ENCODE measurements at regions not wholly inside any gene's neighbourhood (a gene's known extent, or its start where the extent isn't known, plus 50 kb on each side); places are given as distances from the start of the nearest gene placed in this dataset.

DNA sequence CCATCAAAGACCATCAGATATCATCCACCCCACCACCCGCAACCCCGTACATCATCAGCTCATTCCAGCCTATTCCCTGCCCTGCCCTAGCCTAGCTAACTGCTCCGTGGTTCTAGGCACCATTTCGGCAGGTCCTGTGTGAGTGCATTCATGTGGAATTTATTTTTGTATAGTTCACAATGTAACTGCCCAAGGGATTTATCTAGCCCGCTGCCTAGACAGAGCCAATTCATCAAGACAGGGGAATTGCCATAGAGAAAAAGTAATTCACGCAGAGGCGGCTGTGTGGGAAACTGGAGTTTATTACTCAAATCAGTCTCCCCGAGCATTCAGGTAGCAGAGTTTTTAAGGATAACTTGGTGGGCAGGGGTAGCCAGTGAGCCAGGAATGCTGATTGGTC, 109.2 kb upstream of the UBL3 start:
- intact Hi-C loops (cut with micrococcal nuclease) = no loop called here

DNA sequence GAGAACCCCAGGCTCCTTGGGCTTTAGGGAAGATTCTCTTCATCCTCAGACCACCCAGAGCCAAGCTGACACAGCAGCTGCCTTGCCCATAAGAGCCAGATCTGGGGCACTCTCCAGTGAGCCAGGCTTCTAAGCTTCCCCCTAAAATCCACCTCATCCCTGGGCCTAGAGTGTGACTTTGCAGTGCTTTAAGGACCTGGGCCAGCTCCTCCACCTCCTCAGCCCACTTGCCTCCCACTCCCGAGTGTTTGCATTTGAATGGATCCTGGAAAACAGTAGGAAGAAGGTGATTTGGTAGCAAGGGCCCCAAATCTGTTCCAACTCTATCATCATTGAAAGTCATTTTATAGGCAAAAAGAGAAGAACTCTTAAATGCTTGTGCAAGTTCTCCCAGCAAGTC, 108.7 kb upstream of the UBL3 start:
- intact Hi-C loops (cut with micrococcal nuclease) = no loop called here

DNA sequence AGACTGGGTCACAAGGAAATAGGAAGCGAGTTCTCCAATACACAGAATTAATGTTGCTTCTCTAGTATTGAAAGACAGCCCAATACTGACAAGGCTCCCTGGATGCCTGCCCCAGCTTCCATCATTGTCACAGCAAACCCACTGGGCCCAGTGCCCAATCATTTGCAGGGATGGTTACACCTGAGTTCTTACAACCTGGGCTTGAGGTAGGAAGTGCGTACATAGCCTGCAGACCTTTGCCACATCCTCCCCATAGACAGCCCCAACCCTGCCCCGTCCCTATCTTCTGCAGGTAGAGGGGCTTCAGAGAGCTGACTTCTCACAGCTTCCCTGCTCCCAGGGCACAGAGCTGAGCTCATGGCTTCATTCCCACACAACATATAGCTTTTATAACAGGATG, 108.1 kb upstream of the UBL3 start:
- intact Hi-C loops (cut with micrococcal nuclease) = no loop called here

GRCh38 chr13:29957320-29957719, 106.9 kb upstream of the UBL3 start:
- intact Hi-C loops (cut with micrococcal nuclease) = no loop called here

DNA sequence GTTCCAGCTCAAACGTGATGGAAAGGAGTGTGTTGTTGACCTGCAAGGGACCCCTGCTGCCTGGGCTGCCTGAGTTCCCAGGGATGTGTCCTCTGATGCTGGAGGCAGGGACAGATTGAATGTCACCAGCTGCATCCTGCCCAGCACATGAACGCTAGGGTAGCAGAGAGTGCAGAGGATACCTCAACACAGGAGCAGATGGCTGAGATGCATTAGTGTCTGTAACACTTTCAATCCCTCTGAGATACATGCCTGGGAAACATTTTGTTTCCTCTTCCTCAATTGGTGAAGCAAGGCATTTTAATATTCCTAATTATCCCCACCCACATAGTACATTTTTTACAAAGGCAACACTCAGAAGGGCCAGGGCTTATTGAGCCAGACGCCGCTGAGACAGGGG, 106.4 kb upstream of the UBL3 start:
- intact Hi-C loops (cut with micrococcal nuclease) = no loop called here

GRCh38 chr13:29955137-29955650, 104.8 kb upstream of the UBL3 start:
- intact Hi-C loops (cut with micrococcal nuclease) = no loop called here

GRCh38 chr13:29954082-29955028, 103.9 kb upstream of the UBL3 start:
- intact Hi-C loops (cut with micrococcal nuclease) = loop anchor here (1.0 kb wide), 1 partner anchor 19 kb away; no protein-coding TSS in a partner anchor

DNA sequence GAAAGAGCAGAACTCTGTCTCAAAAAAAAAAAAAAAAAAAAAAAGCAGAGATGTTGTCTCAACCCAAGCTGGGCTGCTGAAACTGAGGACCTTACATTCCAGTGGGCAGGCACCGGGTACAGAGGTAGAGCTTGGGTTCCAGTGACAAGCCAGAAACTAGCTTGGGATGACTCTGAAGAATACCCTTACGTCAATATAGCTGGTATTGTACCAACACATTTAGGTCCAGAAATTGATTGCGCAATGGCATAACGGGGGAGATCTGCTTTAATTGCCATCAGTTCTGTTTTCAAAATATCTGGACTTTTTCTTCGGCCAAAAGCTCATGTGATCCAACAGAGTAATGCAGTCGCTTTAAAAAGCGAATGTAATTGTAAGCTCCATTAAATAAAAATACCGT, 103.1 kb upstream of the UBL3 start:
- intact Hi-C loops (cut with micrococcal nuclease) = no loop called here

DNA sequence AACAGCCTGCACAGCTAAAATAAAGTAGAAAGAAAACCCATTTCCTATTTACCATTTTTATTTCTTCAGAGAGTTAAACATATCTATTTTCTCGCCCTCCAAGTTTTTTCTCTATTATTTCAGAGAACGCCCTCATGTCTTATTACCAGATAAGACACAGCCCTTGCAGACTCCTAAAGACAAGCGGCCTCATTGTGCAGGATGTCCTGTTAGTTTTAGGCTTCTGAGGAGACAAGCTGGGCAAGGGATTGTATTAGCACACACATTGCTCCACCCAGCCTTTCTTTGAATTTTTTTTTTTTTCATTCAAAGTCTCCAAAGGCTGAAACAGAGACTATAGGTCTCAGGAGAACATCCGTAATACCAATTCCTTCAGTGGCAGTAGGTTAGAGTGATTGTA, 101.8 kb upstream of the UBL3 start:
- intact Hi-C loops (cut with micrococcal nuclease) = no loop called here

DNA sequence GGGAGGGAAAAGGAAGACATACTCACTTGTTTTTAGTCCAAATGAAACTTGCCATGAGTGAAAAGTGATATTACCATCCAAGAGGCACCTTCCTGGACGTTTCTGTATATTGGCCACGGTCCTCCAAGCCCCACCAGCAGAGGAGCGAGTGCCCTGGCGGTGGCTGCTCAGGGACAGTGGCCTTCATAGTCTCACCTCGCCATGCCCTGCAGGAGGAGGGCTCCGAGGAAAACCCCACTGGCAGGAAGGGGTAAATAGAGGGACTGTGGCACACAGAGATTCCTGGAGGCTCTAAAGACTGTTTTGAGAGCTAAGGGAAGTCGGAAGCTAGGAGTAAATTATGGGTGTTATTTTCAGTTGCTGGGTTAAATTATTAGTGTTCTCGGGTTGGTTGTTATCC, 98.4 kb upstream of the UBL3 start:
- intact Hi-C loops (cut with micrococcal nuclease) = no loop called here

GRCh38 chr13:29948244-29948643, 97.8 kb upstream of the UBL3 start:
- intact Hi-C loops (cut with micrococcal nuclease) = no loop called here

DNA sequence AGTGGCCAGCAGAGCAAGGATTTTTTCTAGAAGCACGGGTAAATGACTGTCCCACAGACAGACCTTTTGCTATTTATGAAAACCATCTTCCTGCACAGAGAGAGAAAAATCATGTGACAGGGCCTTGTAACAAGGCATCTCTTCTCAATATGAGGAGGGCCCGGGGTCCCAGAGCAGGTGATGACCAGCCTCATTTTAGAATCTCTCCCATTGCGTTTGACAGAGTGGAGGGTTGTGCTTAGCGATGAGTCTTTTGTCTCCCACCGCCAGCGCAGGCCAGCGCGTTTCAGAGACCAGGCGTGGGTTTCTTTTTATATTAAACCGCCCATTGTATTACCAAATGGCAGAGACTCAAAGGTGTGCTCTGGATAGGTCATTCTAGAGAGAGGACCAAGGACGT, 97.4 kb upstream of the UBL3 start:
- intact Hi-C loops (cut with micrococcal nuclease) = no loop called here

GRCh38 chr13:29946093-29946492, 95.7 kb upstream of the UBL3 start:
- intact Hi-C loops (cut with micrococcal nuclease) = no loop called here

DNA sequence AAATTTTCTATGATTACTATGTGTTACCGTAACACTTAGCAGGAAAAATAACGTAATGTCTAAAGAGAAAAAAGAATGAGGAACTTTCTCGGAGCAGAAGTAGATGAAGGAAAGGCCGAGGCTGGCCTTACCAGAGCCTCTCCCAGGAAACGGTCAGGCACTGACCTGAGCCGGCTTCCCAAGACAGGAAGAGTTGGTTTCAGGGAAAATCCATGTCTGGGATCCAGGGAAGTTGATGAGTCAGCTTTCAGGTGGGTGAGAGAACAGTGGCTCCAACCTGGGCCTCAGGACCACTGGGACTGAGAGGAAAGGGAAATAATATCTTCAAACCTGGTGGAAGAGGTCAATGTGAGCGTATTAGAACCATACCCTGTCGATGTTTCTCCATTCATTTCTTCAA, 93.3 kb upstream of the UBL3 start:
- intact Hi-C loops (cut with micrococcal nuclease) = no loop called here

DNA sequence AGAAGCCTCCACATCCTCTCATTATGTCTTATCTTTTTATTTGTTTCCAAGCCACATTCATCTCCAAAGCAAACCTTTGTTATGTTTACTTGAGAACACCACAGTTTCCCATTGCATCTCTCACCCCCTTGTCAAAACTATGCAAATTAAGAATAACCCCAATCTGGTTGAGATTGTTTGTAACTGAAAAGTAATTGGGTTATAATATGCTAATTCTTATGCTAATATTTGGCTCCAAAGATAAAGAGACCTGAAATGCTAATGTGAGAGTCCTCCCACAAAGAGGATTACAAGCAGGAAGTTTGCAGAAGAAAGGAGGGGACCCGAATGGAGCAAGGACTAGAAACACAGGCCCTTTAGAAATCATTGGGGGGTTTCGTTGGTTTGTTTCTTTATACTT, 92.9 kb upstream of the UBL3 start:
- intact Hi-C loops (cut with micrococcal nuclease) = no loop called here

DNA sequence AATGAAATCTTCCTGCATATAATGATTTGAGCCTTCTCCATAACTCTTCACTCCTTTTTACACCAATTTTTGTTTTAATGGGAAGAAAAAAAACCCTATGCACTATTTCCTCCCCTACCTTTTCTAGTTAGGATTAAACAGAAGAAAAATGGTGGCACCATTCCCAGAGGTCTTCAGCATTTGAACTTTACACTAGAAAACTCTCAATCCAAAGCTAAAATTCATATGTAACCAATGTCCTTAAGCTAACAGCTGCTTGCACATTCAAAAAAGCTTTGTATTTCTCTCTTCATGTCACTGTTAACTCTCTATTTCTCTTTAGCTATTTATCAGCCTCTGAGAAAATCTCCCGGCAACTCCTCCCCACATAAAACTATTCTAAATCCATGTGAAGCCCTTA, 90.3 kb upstream of the UBL3 start:
- intact Hi-C loops (cut with micrococcal nuclease) = no loop called here

DNA sequence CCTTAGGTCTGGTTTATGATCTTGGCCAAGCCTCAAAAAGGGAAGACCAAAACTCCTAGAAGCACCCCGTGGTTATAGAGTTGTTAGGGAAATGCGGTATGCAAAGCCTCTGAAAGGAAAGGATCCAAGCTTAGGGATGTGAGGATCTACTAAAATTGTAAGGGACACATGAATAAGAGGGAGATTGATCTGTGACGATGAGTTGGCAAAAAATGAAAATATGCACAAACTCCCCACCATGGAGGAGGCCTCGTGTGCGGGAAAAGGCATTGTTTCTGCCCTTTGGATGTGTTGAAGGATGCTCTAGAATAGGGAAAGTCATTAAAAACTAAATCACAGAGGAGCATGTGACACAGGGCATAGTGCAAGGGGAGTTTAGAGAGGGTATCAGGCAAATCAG, 88.7 kb upstream of the UBL3 start:
- intact Hi-C loops (cut with micrococcal nuclease) = loop anchor here (5.0 kb wide), 3 partner anchors 37 to 803 kb away; no protein-coding TSS in a partner anchor

DNA sequence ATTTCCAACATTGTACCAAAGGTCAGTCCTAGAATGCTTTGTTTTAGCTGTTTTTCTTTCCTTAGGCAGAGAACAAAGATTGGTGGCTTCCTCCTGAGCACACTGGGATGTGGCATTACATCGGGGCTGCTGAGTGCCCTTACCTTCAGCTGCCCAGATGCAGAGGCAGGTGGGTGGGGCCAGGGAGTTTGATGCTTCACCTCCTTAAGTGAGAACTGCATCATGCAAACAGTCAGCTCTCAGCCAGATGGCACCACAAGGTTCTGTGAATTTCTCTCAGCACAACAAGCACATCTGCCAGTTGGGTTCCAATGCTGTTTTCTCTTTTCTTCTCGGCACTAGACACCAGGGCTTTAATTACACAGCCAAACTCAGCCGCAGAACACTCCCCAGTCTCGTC, 87.4 kb upstream of the UBL3 start:
- intact Hi-C loops (cut with micrococcal nuclease) = loop anchor here (5.0 kb wide), 3 partner anchors 36 to 804 kb away; no protein-coding TSS in a partner anchor

DNA sequence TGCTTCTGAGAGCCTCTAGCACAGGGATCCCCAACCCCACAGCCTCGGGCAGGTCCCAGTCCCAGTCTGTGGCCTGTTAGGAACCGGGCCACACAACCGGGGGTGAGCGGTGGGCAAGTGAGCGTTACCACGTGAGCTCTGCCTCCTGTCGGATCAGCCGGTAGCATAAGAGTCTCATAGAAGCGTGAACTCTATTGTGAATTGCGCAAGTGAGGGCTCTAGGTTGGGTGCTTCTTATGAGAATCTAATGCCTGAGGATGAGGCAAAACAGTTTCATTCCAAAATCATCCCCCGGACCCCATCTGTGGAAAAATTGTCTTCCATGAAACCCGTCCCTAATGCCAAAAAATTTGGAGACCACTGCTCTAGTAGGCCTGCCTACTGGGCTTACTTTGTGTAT, 87.0 kb upstream of the UBL3 start:
- intact Hi-C loops (cut with micrococcal nuclease) = loop anchor here (5.0 kb wide), 3 partner anchors 35 to 805 kb away; no protein-coding TSS in a partner anchor

DNA sequence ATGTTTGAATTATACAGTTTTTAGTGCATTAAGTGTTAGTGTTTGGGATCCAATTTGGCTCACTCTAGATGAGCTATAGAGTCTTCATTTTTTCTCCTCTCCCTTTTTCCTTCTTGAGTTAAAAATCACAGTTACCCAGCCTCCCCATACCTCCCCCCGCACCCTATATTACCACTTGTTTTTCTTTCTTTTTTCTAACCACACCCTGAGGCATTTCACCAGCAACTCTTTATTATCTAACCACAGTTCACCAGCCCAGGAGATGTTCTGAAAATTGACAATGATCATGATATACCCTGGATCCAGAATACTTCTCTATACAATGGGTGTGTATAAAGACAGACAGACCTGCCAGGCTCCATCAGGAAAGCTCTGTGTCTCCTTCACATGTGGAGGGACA, 86.5 kb upstream of the UBL3 start:
- intact Hi-C loops (cut with micrococcal nuclease) = loop anchor here (5.0 kb wide), 3 partner anchors 35 to 805 kb away; no protein-coding TSS in a partner anchor

DNA sequence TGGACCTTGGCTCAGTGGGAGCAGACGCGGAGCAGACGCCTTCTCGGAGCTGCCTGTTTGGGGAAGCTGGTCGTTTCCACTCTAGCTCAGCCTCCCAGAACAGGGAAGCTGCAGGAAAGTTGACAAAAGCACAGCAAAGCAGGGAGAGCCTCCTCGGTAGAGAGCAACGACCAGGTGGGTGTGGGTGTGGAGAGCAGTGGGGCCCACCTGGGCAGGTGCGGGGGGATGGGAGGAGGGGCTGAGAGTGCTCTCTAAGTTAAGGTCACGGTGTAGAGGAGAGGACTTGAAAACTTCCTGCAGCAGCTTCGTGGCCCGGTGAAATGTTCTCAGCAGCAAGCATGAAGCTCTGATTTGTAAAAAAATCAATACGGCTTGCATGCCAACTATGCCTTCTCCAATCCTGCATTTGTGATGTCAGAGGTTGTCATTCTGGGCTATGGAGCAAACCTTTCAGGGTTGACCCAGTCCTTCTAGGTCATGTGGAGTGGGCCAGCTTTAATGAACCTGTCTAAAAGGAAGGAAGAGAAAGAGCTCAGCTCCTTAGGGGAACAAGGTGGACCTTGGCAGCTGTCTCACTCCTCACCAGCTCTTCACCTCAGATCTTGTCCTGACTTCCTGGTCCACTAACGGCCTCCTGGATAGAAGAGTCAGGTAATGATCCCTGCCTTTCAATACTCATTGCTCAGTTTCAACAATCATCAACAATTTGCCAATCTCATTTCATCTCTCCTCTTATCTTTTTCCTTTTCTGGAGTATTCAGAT, 85.8 kb upstream of the UBL3 start:
- intact Hi-C loops (cut with micrococcal nuclease) = loop anchor here (5.0 kb wide), 3 partner anchors 34 to 806 kb away; no protein-coding TSS in a partner anchor

All from T-helper 2 cell treated with Interferon-gamma antibody and Interleukin-4, amounts not matched to agents 100 ng/mL and 5 ng/mL, for 36 hours (primary cell).